ENCODE measurements at regions not wholly inside any gene's neighbourhood (a gene's known extent, or its start where the extent isn't known, plus 50 kb on each side); places are given as distances from the start of the nearest gene placed in this dataset.

- no peak for DNase-seq (ENCODE audit: low spot score)
Measured at GRCh38 chr14:36465178-36465577, 54.9 kb downstream of the NKX2-1 start.

GRCh38 chr14:36462890-36463289 is 57.1 kb downstream of the NKX2-1 start:
- no peak for DNase-seq (ENCODE audit: low spot score)

- DNase-seq (ENCODE audit: low spot score), result no peak
Measured at GRCh38 chr14:36455241-36455627, 64.8 kb downstream of the NKX2-1 start.

GRCh38 chr14:36454599-36455240 is 65.3 kb downstream of the NKX2-1 start:
- DNase-seq (ENCODE audit: low spot score), result no peak

- no peak for DNase-seq (ENCODE audit: low spot score)
Measured at GRCh38 chr14:36452860-36453259, 67.2 kb downstream of the NKX2-1 start.

GRCh38 chr14:36451310-36452065 is 68.5 kb downstream of the NKX2-1 start:
- no peak for DNase-seq (ENCODE audit: low spot score)

- DNase-seq (ENCODE audit: low spot score), result no peak
Measured at GRCh38 chr14:36450550-36450949, 69.5 kb downstream of the NKX2-1 start.

- DNase-seq (ENCODE audit: low spot score), result no peak
Measured at GRCh38 chr14:36449903-36450302, 70.1 kb downstream of the NKX2-1 start.

GRCh38 chr14:36443374-36443773 is 76.7 kb downstream of the NKX2-1 start:
- no peak for DNase-seq (ENCODE audit: low spot score)

- DNase-seq (ENCODE audit: low spot score), result no peak
Measured at GRCh38 chr14:36442824-36443241, 77.2 kb downstream of the NKX2-1 start.

- DNase-seq (ENCODE audit: low spot score), result no peak
Measured at GRCh38 chr14:36441283-36441682, 78.7 kb downstream of the NKX2-1 start.

GRCh38 chr14:36439766-36440165 is 80.3 kb downstream of the NKX2-1 start:
- no peak for DNase-seq (ENCODE audit: low spot score)

GRCh38 chr14:36438883-36439282 is 81.1 kb downstream of the NKX2-1 start:
- DNase-seq (ENCODE audit: low spot score), result no peak

- DNase-seq (ENCODE audit: low spot score), result no peak
Measured at GRCh38 chr14:36430662-36431084, 89.4 kb downstream of the NKX2-1 start.

GRCh38 chr14:36430169-36430568 is 89.9 kb downstream of the NKX2-1 start:
- DNase-seq (ENCODE audit: low spot score), result no peak

GRCh38 chr14:36429692-36430091 is 90.3 kb downstream of the NKX2-1 start:
- DNase-seq (ENCODE audit: low spot score), result no peak

- no peak for DNase-seq (ENCODE audit: low spot score)
Measured at GRCh38 chr14:36428350-36428749, 91.7 kb downstream of the NKX2-1 start.

GRCh38 chr14:36426836-36427235 is 93.2 kb downstream of the NKX2-1 start:
- no peak for DNase-seq (ENCODE audit: low spot score)

- no peak for DNase-seq (ENCODE audit: low spot score)
Measured at GRCh38 chr14:36426113-36426512, 93.9 kb downstream of the NKX2-1 start.

- DNase-seq (ENCODE audit: low spot score), result no peak
Measured at GRCh38 chr14:36424478-36425102, 95.4 kb downstream of the NKX2-1 start.

GRCh38 chr14:36423430-36423829 is 96.6 kb downstream of the NKX2-1 start:
- DNase-seq (ENCODE audit: low spot score), result no peak

GRCh38 chr14:36420149-36420687 is 99.8 kb upstream of the MBIP start:
- no peak for DNase-seq (ENCODE audit: low spot score)

- DNase-seq (ENCODE audit: low spot score), result no peak
Measured at GRCh38 chr14:36418937-36419336, 98.5 kb upstream of the MBIP start.
